ENCODE measurements at regions not wholly inside any gene's neighbourhood (a gene's known extent, or its start where the extent isn't known, plus 50 kb on each side); places are given as distances from the start of the nearest gene placed in this dataset.

GRCh38 chr3:16004812-16005211 is 169.7 kb upstream of the GALNT15 start:
- Histone ChIP-seq H2AFZ (ENCODE audit: control insufficient read depth, low read depth, low read length) (no peak overlapping the region), H3K27ac (ENCODE audit: control insufficient read depth, insufficient read depth) (no peak overlapping the region), H4K20me1 (ENCODE audit: control insufficient read depth, insufficient read depth) (no peaks in the 10 kb centered on the region), H3K4me1 (ENCODE audit: control insufficient read depth, insufficient read depth, low read length) (no peaks in the 10 kb centered on the region), H3K27me3 (replicated peaks in 1 of 2; ENCODE audit: control insufficient read depth in 2 of 2, insufficient read depth in 2 of 2, low read length in 1 of 2) (no peaks in the 10 kb centered on the region), H3K4me2 (ENCODE audit: control insufficient read depth, insufficient read depth) (no peak overlapping the region), H3K9me3 (replicated peaks; ENCODE audit: control insufficient read depth, insufficient read depth, low read length) (no peaks in the 10 kb centered on the region), H3K4me3 (no peak overlapping the region), H3K36me3 (ENCODE audit: control insufficient read depth in 2 of 2, insufficient read depth in 2 of 2, low read length in 1 of 2) (no peaks in the 10 kb centered on the region), H3K9ac (ENCODE audit: control insufficient read depth, insufficient read depth, low read length) (no peak overlapping the region), H3K79me2 (ENCODE audit: control insufficient read depth, insufficient read depth, low read length) (no peaks in the 10 kb centered on the region)
- no peak for DNase-seq (ENCODE audit: low read depth, low spot score)
- no peak for ATAC-seq
- no peak for FAIRE-seq
- WGBS (ENCODE audit: insufficient coverage, insufficient replicate concordance, low lambda C conversion rate, missing lambda C conversion rate): 45% methylated on average over 3 of the region's 3 CpGs
- SMC1A ChIA-PET (ENCODE audit: uncharacterized antibody, unreplicated experiment): no interaction called here
- RAD21 ChIA-PET (ENCODE audit: unreplicated experiment): no interaction called here
- BruUV-seq (replicated peaks): no TSS peak
- intact Hi-C loops (cut with micrococcal nuclease; ENCODE audit: unreplicated experiment) (no loop called here), in situ Hi-C loops (cut with MboI) (no loop called here)
- CTCF ChIA-PET: no interaction called here
- POLR2A ChIA-PET: no interaction called here
- no peak for TF ChIP-seq STAT3 (IDR thresholded peaks at IDR 0.05; ENCODE audit: low read depth, low read length)
- TF ChIP-seq ATF3 (IDR thresholded peaks at IDR 0.05; ENCODE audit: borderline replicate concordance, extremely low read depth, low read depth, low read length): no peak
- TF ChIP-seq PAX8 (IDR thresholded peaks at IDR 0.05): no peak
- TF ChIP-seq NR2C1 (IDR thresholded peaks at IDR 0.05): no peak
- no peak for TF ChIP-seq TCF3 (IDR thresholded peaks at IDR 0.05; ENCODE audit: borderline replicate concordance, insufficient read depth, low read depth, low read length)
- TF ChIP-seq SIN3A (IDR thresholded peaks at IDR 0.05; ENCODE audit: low read depth, low read length): no peak
- TF ChIP-seq GATAD2B (conservative IDR thresholded peaks at IDR 0.05; ENCODE audit: low read depth): no peak

- no peak overlapping the region for H3K4me2 ChIP-seq (ENCODE audit: control insufficient read depth, insufficient read depth)
- RAD21 ChIA-PET (ENCODE audit: unreplicated experiment): no interaction called here
- no peaks in the 10 kb centered on the region for H4K20me1 ChIP-seq (ENCODE audit: control insufficient read depth, insufficient read depth)
- no peaks in the 10 kb centered on the region for H3K4me1 ChIP-seq (ENCODE audit: control insufficient read depth, insufficient read depth, low read length)
- H3K4me3 ChIP-seq: no peak overlapping the region
- no peaks in the 10 kb centered on the region for H3K36me3 ChIP-seq (ENCODE audit: control insufficient read depth in 2 of 2, insufficient read depth in 2 of 2, low read length in 1 of 2)
- no peak for DNase-seq (ENCODE audit: low read depth, low spot score)
- CTCF ChIA-PET: no interaction called here
- FAIRE-seq: no peak
- H3K27me3 ChIP-seq (replicated peaks in 1 of 2; ENCODE audit: control insufficient read depth in 2 of 2, insufficient read depth in 2 of 2, low read length in 1 of 2): no peaks in the 10 kb centered on the region
- 54% methylated on average over 4 of the region's 4 CpGs for WGBS (ENCODE audit: insufficient coverage, insufficient replicate concordance, low lambda C conversion rate, missing lambda C conversion rate)
- intact Hi-C loops (cut with micrococcal nuclease; ENCODE audit: unreplicated experiment): no loop called here
- no peaks in the 10 kb centered on the region for H3K9me3 ChIP-seq (replicated peaks; ENCODE audit: control insufficient read depth, insufficient read depth, low read length)
- ATAC-seq: no peak
- SMC1A ChIA-PET (ENCODE audit: uncharacterized antibody, unreplicated experiment): no interaction called here
- H3K79me2 ChIP-seq (ENCODE audit: control insufficient read depth, insufficient read depth, low read length): no peaks in the 10 kb centered on the region
- in situ Hi-C loops (cut with MboI): no loop called here
- H2AFZ ChIP-seq (ENCODE audit: control insufficient read depth, low read depth, low read length): no peak overlapping the region
- TF ChIP-seq SIN3A (IDR thresholded peaks at IDR 0.05; ENCODE audit: low read depth, low read length) (no peak), SUZ12 (IDR thresholded peaks at IDR 0.05; ENCODE audit: unreplicated experiment) (no peak), ZBTB33 (IDR thresholded peaks at IDR 0.05) (no peak), ATF3 (IDR thresholded peaks at IDR 0.05; ENCODE audit: borderline replicate concordance, extremely low read depth, low read depth, low read length) (no peak), TCF3 (IDR thresholded peaks at IDR 0.05; ENCODE audit: borderline replicate concordance, insufficient read depth, low read depth, low read length) (no peak), ZZZ3 (IDR thresholded peaks at IDR 0.05; ENCODE audit: control insufficient read depth, insufficient read length, low read depth) (no peak), USF2 (IDR thresholded peaks at IDR 0.05; ENCODE audit: borderline replicate concordance, low read depth, low read length) (no peak), STAT3 (IDR thresholded peaks at IDR 0.05; ENCODE audit: low read depth, low read length) (no peak), GABPA (IDR thresholded peaks at IDR 0.05; ENCODE audit: low read depth) (no peak), SMAD5 (IDR thresholded peaks at IDR 0.05; ENCODE audit: low read depth) (no peak), ZNF207 (IDR thresholded peaks at IDR 0.05; ENCODE audit: borderline replicate concordance) (no peak)
- no TSS peak for BruUV-seq (replicated peaks)
- no peak overlapping the region for H3K27ac ChIP-seq (ENCODE audit: control insufficient read depth, insufficient read depth)
- H3K9ac ChIP-seq (ENCODE audit: control insufficient read depth, insufficient read depth, low read length): no peak overlapping the region
- POLR2A ChIA-PET: no interaction called here
These were observed 163.1 kb upstream of the GALNT15 start for GRCh38 chr3:16011376-16011775.

All from GM12878 (cell line).